KOPT-K1 (cell line): ENCODE measurements at regions not wholly inside any gene's neighbourhood (a gene's known extent, or its start where the extent isn't known, plus 50 kb on each side); places are given as distances from the start of the nearest gene placed in this dataset.
A peak's percentile ranks its signal among the peaks of the same experiment; 100 is the strongest.

Source experiments
- H3K27ac ChIP-seq: fragments of 200-600 bp; sonication (generic); 2 replicates; pipeline ENCODE4 v1.5.1; 2016; ENCODE audit warnings: antibody characterized with exemption, mild to moderate bottlenecking, low read depth, low read length; ENCODE audit not compliant: poor library complexity, severe bottlenecking
- H3K36me3 ChIP-seq: fragments of 200-600 bp; sonication (generic); 2 replicates; pipeline ENCODE4 v1.5.1; 2017; ENCODE audit warnings: antibody characterized with exemption, mild to moderate bottlenecking, low read length, moderate library complexity; ENCODE audit not compliant: insufficient read depth
- H3K9me3 ChIP-seq: fragments of 200-600 bp; sonication (generic); 2 replicates; pipeline ENCODE4 v1.5.1; 2017; ENCODE audit warnings: antibody characterized with exemption, low read length, mild to moderate bottlenecking; ENCODE audit not compliant: insufficient read depth, poor library complexity, severe bottlenecking

DNA sequence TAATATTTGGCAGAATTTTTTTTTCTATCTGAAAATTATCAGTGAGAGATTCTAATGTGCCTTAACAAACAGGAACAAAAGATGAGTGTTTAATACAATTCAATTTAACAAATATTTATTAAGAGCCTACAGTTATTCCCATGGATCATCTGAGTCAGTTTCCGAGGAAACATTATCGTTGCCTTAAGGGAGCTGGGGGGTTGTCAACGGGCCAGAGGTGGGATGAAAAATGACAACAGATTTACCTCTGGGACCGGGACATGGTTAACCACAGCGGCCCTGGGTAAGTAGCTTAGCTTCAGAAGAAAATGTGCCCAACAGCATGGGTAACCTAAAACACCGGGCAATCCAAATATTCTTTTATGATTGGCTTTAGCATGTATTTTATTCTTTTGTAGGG lies 113.6 kb downstream of the DAD1 start:
- H3K9me3 ChIP-seq: no peaks in the 10 kb centered on the region
- H3K27ac ChIP-seq: peak overlapping the region; percentile 69
- H3K36me3 ChIP-seq: no peaks in the 10 kb centered on the region

DNA sequence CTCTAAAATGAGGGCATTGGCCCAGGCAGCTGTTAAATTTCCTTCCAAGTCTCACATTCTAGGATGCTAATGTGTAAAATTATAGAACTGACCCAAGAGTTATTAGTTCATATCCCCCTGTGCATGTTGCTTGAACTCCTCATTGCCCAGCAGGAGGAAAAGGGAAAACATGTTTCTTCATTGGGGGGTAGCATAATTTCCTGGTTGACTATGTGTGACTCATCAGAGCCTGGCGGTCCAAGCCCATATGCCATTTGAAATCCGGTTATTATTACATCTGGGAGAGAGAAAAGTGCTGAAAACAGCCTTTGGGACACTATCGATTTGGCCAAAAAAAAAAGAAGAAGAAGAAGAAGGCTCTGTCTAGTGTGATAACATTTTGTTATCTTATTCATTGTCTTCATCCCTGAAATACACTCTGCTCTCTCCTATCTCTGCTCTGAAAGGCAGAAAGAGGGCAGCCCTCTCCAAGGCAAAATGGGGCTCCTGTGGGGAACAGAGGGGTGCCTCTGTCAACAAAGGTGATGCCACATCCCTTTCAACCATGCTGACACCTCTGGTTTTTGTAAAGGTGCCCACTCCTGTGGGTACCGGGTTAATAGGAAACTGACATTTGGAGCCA lies 114.2 kb downstream of the DAD1 start:
- Histone ChIP-seq H3K27ac (peak overlapping the region; percentile 69), H3K36me3 (no peaks in the 10 kb centered on the region), H3K9me3 (no peaks in the 10 kb centered on the region)

DNA sequence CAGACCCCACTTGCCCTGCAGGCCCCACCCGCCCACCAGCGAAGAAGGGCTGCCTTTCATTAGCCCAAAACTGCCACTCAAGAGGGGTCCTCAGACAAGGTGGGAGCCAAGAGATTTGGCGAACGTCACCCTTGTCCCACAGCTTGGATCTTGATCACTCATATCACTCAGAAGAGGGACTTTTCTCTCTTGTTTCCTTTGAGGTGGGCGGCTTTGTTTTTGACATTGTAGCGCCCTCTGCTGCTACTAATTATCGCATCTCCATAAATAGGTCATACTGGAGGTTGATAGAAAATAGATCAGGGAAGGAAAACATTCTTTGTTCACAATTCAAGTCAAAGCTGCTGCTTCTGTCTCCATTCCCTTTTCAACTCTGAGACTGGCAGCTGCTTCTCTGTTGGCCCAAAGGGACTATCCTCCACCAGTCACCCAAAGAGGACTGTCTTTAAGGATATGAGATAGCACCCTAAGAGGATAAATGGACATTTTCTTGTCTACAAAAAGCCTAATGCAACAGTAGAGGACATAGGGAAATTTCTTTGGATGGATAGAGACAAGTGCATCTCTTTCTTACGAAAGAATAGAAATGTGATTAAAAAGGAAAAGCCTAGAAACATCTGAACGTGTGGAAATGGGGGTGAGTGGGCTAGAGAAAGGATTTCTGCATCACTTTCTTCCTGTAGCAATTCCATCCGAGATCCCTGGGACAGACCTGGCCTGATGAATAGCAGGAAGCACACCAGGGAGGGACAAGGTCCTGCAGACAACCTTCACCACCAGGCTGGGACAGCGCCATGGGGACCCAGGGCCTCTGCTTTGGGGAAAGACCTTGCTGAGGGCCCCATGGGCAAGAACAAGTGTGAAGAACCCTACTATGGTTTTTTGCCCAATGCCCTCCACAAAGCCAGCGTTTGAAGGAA lies 115.8 kb downstream of the DAD1 start:
- no peaks in the 10 kb centered on the region for H3K36me3 ChIP-seq
- peak overlapping the region; percentile 69 for H3K27ac ChIP-seq
- no peaks in the 10 kb centered on the region for H3K9me3 ChIP-seq

GRCh38 chr14:22472466-22472865 lies 116.6 kb downstream of the DAD1 start:
- peak overlapping the region; percentile 69 for H3K27ac ChIP-seq
- no peaks in the 10 kb centered on the region for H3K9me3 ChIP-seq

DNA sequence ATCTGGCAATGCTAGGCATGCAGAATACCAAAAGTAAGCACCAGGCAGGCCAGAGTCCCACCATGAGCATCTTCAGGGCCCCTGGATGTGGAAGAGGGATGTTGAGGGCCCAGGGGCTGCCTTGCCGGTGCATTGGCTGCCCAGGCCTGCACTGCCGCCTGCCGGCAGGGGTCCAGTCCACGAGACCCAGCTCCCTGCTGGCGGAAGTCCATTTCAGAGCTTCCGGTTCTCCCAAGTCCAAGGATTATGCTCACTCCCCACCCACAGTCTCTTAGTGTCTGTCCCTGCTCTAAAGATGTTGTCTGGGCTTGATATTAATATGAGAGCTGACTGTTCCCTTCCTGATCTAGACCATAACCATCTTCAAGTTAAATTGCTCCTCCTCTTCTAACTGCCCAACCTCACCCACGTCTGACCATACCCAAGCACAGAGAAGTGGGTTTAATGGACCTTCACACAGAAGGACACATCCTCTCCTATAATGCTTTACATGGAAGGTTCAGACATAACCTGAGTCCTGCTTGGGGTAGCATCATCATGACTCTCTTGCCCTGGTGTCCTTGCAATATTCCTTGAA lies 117.4 kb downstream of the DAD1 start:
- Histone ChIP-seq H3K27ac (no peak overlapping the region), H3K36me3 (peaks cover 13% of the 10 kb centered on the region), H3K9me3 (no peaks in the 10 kb centered on the region)

More at GRCh38 chr14:22472466-22472865, 116.6 kb downstream of the DAD1 start:
- H3K36me3 ChIP-seq: peaks cover 5% of the 10 kb centered on the region

GRCh38 chr14:22469538-22470303 lies 119.3 kb downstream of the DAD1 start:
- Histone ChIP-seq H3K9me3 (no peaks in the 10 kb centered on the region), H3K36me3 (peaks cover 32% of the 10 kb centered on the region)

GRCh38 chr14:22468830-22469229 lies 120.2 kb downstream of the DAD1 start:
- H3K9me3 ChIP-seq: no peaks in the 10 kb centered on the region
- peaks cover 41% of the 10 kb centered on the region for H3K36me3 ChIP-seq
- H3K27ac ChIP-seq: peak overlapping the region; percentile 98

More at GRCh38 chr14:22469538-22470303, 119.3 kb downstream of the DAD1 start:
- peak overlapping the region; percentile 98 for H3K27ac ChIP-seq

- H3K9me3 ChIP-seq: no peaks in the 10 kb centered on the region
- H3K27ac ChIP-seq: peak overlapping the region; percentile 98
- peaks cover 63% of the 10 kb centered on the region for H3K36me3 ChIP-seq
These were observed 122.5 kb downstream of the DAD1 start for GRCh38 chr14:22466491-22466890.

DNA sequence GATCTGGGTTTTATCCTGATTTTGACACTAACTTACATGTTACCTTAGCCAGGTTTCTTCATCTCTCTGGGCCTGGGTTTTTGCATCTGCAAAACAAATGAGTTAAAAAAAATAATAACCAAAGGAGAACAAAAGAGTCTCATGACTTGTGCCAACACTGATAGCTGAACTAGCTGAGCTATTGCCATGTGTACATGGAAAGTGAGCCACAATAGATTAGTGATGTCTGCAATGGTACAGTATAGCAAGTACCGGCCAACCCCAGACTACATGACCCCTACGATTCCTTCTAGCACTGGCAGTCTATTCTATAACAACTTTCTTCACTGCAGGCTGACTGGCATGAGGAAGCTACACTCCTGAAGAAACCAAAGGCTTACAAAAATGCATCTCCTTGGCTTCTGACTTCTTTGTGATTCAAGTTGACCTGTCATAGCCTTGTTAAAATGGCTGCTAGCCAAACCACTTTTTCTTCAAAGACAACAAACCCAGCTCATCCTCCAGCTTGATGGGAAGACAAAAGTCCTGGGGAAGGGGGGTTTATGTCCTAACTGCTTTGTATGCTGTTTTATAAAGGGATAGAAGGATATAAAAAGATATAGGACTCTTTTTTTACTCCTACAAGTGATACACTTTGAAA lies 123.7 kb downstream of the DAD1 start:
- Histone ChIP-seq H3K9me3 (no peaks in the 10 kb centered on the region), H3K27ac (peak overlapping the region; percentile 98), H3K36me3 (peaks cover 66% of the 10 kb centered on the region)

DNA sequence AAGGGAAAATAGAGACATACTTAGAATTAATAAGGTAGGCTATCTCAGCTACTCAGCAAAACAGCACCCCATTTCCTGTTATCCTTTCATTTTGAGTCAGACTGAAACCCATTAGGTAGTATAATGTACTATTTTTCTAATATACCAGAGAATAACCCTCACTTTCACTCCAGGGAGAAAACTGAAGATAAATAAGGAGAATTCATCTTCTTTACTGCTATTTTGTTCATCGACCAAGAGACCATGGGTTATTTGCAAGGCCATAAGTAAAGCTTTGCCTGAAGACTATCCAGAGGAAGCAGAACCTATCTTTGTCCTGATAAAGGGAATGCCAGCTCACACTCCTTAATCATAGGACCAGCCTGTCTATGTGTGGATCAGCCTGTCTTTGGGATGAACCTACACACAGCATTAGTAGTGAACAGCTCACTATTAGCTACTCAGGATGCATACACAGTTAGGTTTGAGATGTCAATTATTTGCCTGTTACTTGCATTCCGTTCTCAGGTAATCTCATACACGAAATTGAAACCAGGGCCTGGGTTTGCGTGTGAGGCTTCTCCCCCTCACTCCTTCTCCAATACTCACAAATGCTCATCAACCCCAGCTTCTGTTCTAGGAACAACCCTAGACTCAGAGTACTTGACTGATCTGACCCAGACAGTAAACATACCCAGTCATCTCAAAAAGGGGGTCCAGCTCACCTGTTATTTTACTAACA lies 124.4 kb downstream of the DAD1 start:
- no peaks in the 10 kb centered on the region for H3K9me3 ChIP-seq
- H3K36me3 ChIP-seq: peaks cover 67% of the 10 kb centered on the region
- peak overlapping the region; percentile 98 for H3K27ac ChIP-seq

DNA sequence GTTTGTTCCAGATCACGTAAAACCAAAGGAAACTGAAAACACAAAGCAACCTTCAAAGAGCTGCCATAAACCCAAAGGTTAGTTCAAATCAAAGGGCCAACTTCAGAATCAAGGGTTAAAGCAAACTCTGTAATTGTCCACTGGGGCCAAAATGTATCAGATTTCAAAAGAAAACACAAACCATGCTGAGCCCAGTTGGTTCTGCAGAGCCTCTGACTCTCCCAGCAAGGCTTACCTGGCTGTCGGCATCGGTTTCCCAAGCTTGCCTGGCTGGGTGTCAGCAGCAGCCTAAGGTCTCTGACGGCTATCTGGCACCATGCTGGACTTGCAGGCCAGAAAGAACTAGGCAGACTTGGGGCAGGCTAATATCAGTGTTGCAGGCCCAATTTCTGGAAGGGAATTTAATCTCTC lies 125.3 kb downstream of the DAD1 start:
- peaks cover 71% of the 10 kb centered on the region for H3K36me3 ChIP-seq
- no peaks in the 10 kb centered on the region for H3K9me3 ChIP-seq
- peak overlapping the region; percentile 98 for H3K27ac ChIP-seq

DNA sequence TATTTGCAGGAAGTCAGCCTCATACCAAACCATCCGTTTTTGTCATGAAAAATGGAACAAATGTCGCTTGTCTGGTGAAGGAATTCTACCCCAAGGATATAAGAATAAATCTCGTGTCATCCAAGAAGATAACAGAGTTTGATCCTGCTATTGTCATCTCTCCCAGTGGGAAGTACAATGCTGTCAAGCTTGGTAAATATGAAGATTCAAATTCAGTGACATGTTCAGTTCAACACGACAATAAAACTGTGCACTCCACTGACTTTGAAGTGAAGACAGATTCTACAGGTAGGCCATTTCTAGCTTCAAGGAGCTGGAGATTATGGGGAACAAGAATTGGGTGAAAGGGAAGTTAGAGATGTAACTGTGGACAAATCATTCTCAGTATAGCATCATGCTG lies 126.1 kb downstream of the DAD1 start:
- Histone ChIP-seq H3K9me3 (no peaks in the 10 kb centered on the region), H3K36me3 (peaks cover 71% of the 10 kb centered on the region), H3K27ac (peak overlapping the region; percentile 98)

DNA sequence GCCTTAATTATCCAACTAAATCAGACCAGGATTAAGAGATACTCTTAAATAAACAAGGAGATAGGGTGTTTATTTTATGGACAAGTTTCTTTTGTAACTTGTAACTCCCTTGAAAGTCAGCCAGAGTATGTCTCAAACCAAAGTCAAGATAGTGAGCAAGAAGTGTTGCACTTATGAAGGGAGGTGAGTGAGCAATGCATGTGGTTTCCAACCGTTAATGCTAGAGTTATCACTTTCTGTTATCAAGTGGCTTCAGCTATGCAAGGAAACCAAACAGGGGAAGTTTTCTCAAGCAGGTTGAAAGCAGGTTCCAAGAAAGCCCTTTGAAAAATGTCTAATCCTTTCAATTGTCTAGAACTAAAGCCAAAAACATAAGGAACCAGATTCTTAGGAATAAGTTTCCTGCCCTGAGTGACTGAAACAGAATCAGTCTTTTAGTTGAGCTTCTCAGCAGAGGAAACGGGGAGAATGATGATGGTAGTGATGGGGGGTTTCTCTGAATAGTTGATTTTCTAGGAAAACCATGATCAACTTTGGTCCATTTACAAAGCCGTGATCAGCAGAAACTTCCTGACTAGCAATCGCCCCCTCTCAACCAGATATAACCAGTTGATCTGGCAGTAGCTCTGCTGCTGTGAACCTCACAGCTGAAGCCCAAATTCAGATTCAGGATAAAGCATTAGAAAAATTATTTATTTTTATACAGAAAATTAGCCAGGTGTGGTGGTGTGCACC lies 128.4 kb downstream of the DAD1 start:
- H3K27ac ChIP-seq: peak overlapping the region; percentile 98
- peaks cover 48% of the 10 kb centered on the region for H3K36me3 ChIP-seq
- H3K9me3 ChIP-seq: no peaks in the 10 kb centered on the region
